A549 (cell line): ENCODE measurements at regions not wholly inside any gene's neighbourhood (a gene's known extent, or its start where the extent isn't known, plus 50 kb on each side); places are given as distances from the start of the nearest gene placed in this dataset.

Experiments used
- ATAC-seq, 2 experiments: fragments of 200-7000 bp in 1 of 2; fragments of >200 bp in 1 of 2; cut with Nextera tagmentation in 1 of 2; cut with Tn5 transposase in 1 of 2; 3 replicates each; pipeline versions ENCODE4 v1.8.0 to v1.9.1; 2018 to 2020; ENCODE audit warnings: mild to moderate bottlenecking in 1 of 2, moderate library complexity in 1 of 2
- CTCF ChIA-PET: fragments of 300-600 bp; sonication (Branson Sonifier 250); formaldehyde crosslinking; extraction: SDS; loops from one replicate; lab custom pipeline; 2021; ENCODE audit warnings: antibody characterized with exemption, inconsistent platforms; lab: Yijun Ruan, JAX
- POLR2A ChIA-PET: fragments of 350-600 bp; formaldehyde crosslinking; extraction: SDS; loops from one replicate; lab custom pipeline; 2021; ENCODE audit warnings: antibody characterized with exemption, inconsistent platforms; lab: Yijun Ruan, JAX
- DNase-seq, 2 experiments: peaks; one replicate each; pipeline versions ENCODE4 v3.0.0 to v3.0.0-alpha.2; 2011 to 2016; ENCODE audit warnings: low read depth in 1 of 2, low spot score in 1 of 2
- FAIRE-seq: peaks from 2 replicates; lab custom pipeline; 2011; peaks lifted over from hg19 to GRCh38; lab: Jason Lieb, UNC
- H3K27ac ChIP-seq, 2 experiments: fragments of >200 bp; sonication (Bioruptor Twin); formaldehyde crosslinking; 3 replicates each; pipeline ENCODE4 v1.5.1; 2016 to 2017
- H3K4me1 ChIP-seq: fragments of >200 bp; sonication (Bioruptor Twin); formaldehyde crosslinking; 3 replicates; pipeline ENCODE4 v1.6.1; 2016
- H3K4me2 ChIP-seq: fragments of >200 bp; sonication (Bioruptor Twin); formaldehyde crosslinking; 3 replicates; pipeline ENCODE4 v1.6.1; 2016
- H3K4me3 ChIP-seq: fragments of >200 bp; sonication (Bioruptor Twin); formaldehyde crosslinking; 3 replicates; pipeline ENCODE4 v1.5.1; 2016
- H3K9me3 ChIP-seq: fragments of >200 bp; sonication (Bioruptor Twin); formaldehyde crosslinking; 3 replicates; pipeline ENCODE4 v1.6.1; 2016
- BCL3 ChIP-seq: fragments of >200 bp; sonication (Bioruptor Twin); formaldehyde crosslinking; IDR thresholded peaks from 3 replicates; pipeline ENCODE4 v1.6.1; 2016
- BHLHE40 ChIP-seq: IDR thresholded peaks from 2 replicates; pipeline ENCODE4 v1.6.1; 2012; ENCODE audit warnings: low read depth, low read length, inconsistent platforms
- CBX2 ChIP-seq: fragments of 200-600 bp; sonication (generic); IDR thresholded peaks from 2 replicates; pipeline ENCODE4 v1.6.1; 2016; ENCODE audit warnings: low read depth, mild to moderate bottlenecking, borderline replicate concordance
- CEBPB ChIP-seq, 2 experiments: fragments of >200 bp in 1 of 2; sonication (Bioruptor Twin) in 1 of 2; formaldehyde crosslinking in 1 of 2; IDR thresholded peaks; 2 replicates each; pipeline ENCODE4 v1.6.1; 2012 to 2016
- CHD2 ChIP-seq: fragments of 150-350 bp; IDR thresholded peaks from 2 replicates; pipeline ENCODE4 v1.6.1; 2014; ENCODE audit warnings: low read length; ENCODE audit not compliant: partially characterized antibody
- EP300 ChIP-seq, 2 experiments: fragments of >200 bp; sonication (Bioruptor Twin); formaldehyde crosslinking; IDR thresholded peaks; 2 replicates in 1 of 2; 3 replicates in 1 of 2; pipeline ENCODE4 v1.6.1; 2016 to 2017
- FOSB ChIP-seq: fragments of 250-450 bp; sonication (Bioruptor Pico); IDR thresholded peaks from 2 replicates; pipeline ENCODE4 v1.5.0; 2020; ENCODE audit warnings: mild to moderate bottlenecking, moderate library complexity
- FOXS1 ChIP-seq: fragments of 250-450 bp; sonication (Bioruptor Pico); IDR thresholded peaks from 2 replicates; pipeline ENCODE4 v1.5.0; 2020; ENCODE audit warnings: mild to moderate bottlenecking, moderate library complexity
- GATA3 ChIP-seq: IDR thresholded peaks from 2 replicates; pipeline ENCODE4 v1.6.1; 2012; ENCODE audit warnings: borderline replicate concordance
- HEYL ChIP-seq: fragments of 250-450 bp; sonication (Bioruptor Pico); IDR thresholded peaks from 2 replicates; pipeline ENCODE4 v1.8.0; 2021; ENCODE audit warnings: mild to moderate bottlenecking, moderate library complexity
- HMGXB4 ChIP-seq: fragments of 250-450 bp; sonication (Bioruptor Pico); IDR thresholded peaks from 2 replicates; pipeline ENCODE4 v1.5.0; 2021; ENCODE audit warnings: mild to moderate bottlenecking, moderate library complexity, borderline replicate concordance
- HOXA7 ChIP-seq: fragments of 250-450 bp; sonication (Bioruptor Pico); IDR thresholded peaks from 2 replicates; pipeline ENCODE4 v1.5.0; 2020; ENCODE audit warnings: mild to moderate bottlenecking, moderate library complexity
- JUNB ChIP-seq: fragments of >200 bp; sonication (Bioruptor Twin); formaldehyde crosslinking; IDR thresholded peaks from 2 replicates; pipeline ENCODE4 v1.6.1; 2016
- KDM1A ChIP-seq: fragments of 200-600 bp; sonication (generic); IDR thresholded peaks from 2 replicates; pipeline ENCODE4 v1.6.1; 2016; ENCODE audit warnings: low read depth, mild to moderate bottlenecking
- NR3C1 ChIP-seq: fragments of >200 bp; sonication (Bioruptor Twin); formaldehyde crosslinking; IDR thresholded peaks from 3 replicates; pipeline ENCODE4 v1.6.1; 2017
- PBX3 ChIP-seq: IDR thresholded peaks from 2 replicates; pipeline ENCODE4 v1.6.1; 2012
- POLR2A ChIP-seq: IDR thresholded peaks from 2 replicates; pipeline ENCODE4 v1.6.1; 2012; ENCODE audit warnings: mild to moderate bottlenecking, low read length
- POLR2AphosphoS2 ChIP-seq: conservative IDR thresholded peaks from 2 replicates; pipeline ENCODE4 v1.6.1; 2012; ENCODE audit warnings: low read length, improper control_type of control experiment, inconsistent platforms
- RAD21 ChIP-seq, 2 experiments: fragments of >200 bp in 1 of 2; sonication (Bioruptor Twin) in 1 of 2; formaldehyde crosslinking in 1 of 2; IDR thresholded peaks in 1 of 2; conservative IDR thresholded peaks in 1 of 2; 2 replicates in 1 of 2; 3 replicates in 1 of 2; pipeline ENCODE4 v1.6.1; 2012 to 2018; ENCODE audit warnings: inconsistent platforms in 1 of 2
- RARB ChIP-seq: fragments of 250-450 bp; sonication (Bioruptor Pico); IDR thresholded peaks from 2 replicates; pipeline ENCODE4 v1.8.0; 2021; ENCODE audit warnings: mild to moderate bottlenecking, moderate library complexity
- RFX5 ChIP-seq: fragments of 450-650 bp; IDR thresholded peaks from 2 replicates; pipeline ENCODE4 v1.7.1; 2014; ENCODE audit warnings: antibody characterized with exemption, mild to moderate bottlenecking, moderate library complexity
- SREBF2 ChIP-seq: fragments of 450-650 bp; IDR thresholded peaks from 2 replicates; pipeline ENCODE4 v1.6.1; 2014; ENCODE audit warnings: mild to moderate bottlenecking, moderate library complexity
- TP53 ChIP-seq: fragments of 250-450 bp; sonication (Bioruptor Pico); IDR thresholded peaks from 2 replicates; pipeline ENCODE4 v1.5.0; 2021; ENCODE audit warnings: mild to moderate bottlenecking, moderate library complexity
- ZC3H11A ChIP-seq: fragments of 450-650 bp; IDR thresholded peaks from 2 replicates; pipeline ENCODE4 v1.6.1; 2014; ENCODE audit warnings: antibody characterized with exemption, mild to moderate bottlenecking
- ZFP36 ChIP-seq: fragments of 450-650 bp; IDR thresholded peaks from 2 replicates; pipeline ENCODE4 v1.6.1; 2014; ENCODE audit warnings: borderline replicate concordance; ENCODE audit not compliant: partially characterized antibody
- WGBS: methylation state at CpG from one replicate; pipeline ENCODE4 v1.1.6; 2017; ENCODE audit errors: missing lambda C conversion rate; 5-methylcytosine and 5-hydroxymethylcytosine counted together
- TF ChIP-seq, protein P1 (sequence below): fragments of 150-350 bp; IDR thresholded peaks from 2 replicates; pipeline ENCODE4 v1.6.1; 2014; ENCODE audit warnings: low read depth, mild to moderate bottlenecking, low read length
- TF ChIP-seq, protein P2 (sequence below): IDR thresholded peaks from 2 replicates; pipeline ENCODE4 v1.6.1; 2012; ENCODE audit warnings: low read depth, borderline replicate concordance
- TF ChIP-seq, protein P3 (sequence below): fragments of 450-650 bp; IDR thresholded peaks from 2 replicates; pipeline ENCODE4 v1.6.1; 2014; ENCODE audit warnings: antibody characterized with exemption

DNA sequence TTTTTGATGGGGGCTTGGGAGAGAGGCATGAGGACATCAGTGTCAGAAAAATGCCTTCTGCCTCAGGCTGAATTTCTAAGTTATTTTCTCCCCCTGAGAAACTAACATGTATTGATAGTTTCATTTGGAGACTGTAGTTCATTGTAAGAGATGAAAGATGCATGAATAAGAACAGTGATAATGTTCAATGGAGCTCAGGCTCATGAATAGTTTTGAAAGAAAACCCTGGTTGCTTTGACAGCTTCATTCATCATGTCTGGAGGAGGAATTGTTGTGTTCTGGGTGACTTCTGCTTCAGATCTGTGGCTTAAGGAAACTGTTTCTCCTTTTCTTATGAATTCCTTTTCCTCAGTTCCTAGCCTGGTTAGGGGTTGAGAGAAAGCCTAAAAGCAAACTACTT is 204.0 kb upstream of the LRRC3B start:
- Histone ChIP-seq H3K9me3 (no peaks in the 10 kb centered on the region), H3K4me3 (no peak overlapping the region), H3K4me2 (no peak overlapping the region), H3K27ac (no peak overlapping the region), H3K4me1 (no peaks in the 10 kb centered on the region)
- CTCF ChIA-PET = no interaction called here
- ATAC-seq (no peak), FAIRE-seq (no peak), DNase-seq (no peak)
- no peak for TF ChIP-seq RAD21 (conservative IDR thresholded peaks at IDR 0.05 in 1 of 2, IDR thresholded peaks at IDR 0.05 in 1 of 2)
- TF ChIP-seq HEYL (CRISPR knock-in tag) = no peak
- no peak for TF ChIP-seq BHLHE40
- no peak for TF ChIP-seq CEBPB (IDR thresholded peaks at IDR 0.05)
- TF ChIP-seq CBX2 = no peak
- TF ChIP-seq RFX5 = no peak
- TF ChIP-seq, protein P1, sequence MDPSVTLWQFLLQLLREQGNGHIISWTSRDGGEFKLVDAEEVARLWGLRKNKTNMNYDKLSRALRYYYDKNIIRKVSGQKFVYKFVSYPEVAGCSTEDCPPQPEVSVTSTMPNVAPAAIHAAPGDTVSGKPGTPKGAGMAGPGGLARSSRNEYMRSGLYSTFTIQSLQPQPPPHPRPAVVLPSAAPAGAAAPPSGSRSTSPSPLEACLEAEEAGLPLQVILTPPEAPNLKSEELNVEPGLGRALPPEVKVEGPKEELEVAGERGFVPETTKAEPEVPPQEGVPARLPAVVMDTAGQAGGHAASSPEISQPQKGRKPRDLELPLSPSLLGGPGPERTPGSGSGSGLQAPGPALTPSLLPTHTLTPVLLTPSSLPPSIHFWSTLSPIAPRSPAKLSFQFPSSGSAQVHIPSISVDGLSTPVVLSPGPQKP = no peak
- no peak for TF ChIP-seq POLR2AphosphoS2
- POLR2A ChIA-PET = no interaction called here

- no peak for FAIRE-seq
- no peaks in the 10 kb centered on the region for H3K4me1 ChIP-seq
- WGBS = 6% methylated on average over 2 of the region's 2 CpGs
- no peak for TF ChIP-seq JUNB
- no peak for TF ChIP-seq BHLHE40
- no peak for TF ChIP-seq FOXS1 (CRISPR knock-in tag)
- no peak for TF ChIP-seq ZC3H11A
- TF ChIP-seq SREBF2 = no peak
- TF ChIP-seq FOSB (CRISPR knock-in tag) = no peak
- TF ChIP-seq, protein P2, sequence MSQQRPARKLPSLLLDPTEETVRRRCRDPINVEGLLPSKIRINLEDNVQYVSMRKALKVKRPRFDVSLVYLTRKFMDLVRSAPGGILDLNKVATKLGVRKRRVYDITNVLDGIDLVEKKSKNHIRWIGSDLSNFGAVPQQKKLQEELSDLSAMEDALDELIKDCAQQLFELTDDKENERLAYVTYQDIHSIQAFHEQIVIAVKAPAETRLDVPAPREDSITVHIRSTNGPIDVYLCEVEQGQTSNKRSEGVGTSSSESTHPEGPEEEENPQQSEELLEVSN = no peak
- no peak overlapping the region for H3K27ac ChIP-seq
- no peak overlapping the region for H3K4me3 ChIP-seq
- ChIA-PET CTCF (no interaction called here), POLR2A (no interaction called here)
- DNase-seq = no peak
- no peak overlapping the region for H3K4me2 ChIP-seq
- no peak for ATAC-seq
- H3K9me3 ChIP-seq = no peaks in the 10 kb centered on the region
Observed at GRCh38 chr3:26422415-26422814, 200.2 kb upstream of the LRRC3B start.

GRCh38 chr3:26425076-26425475 is 197.5 kb upstream of the LRRC3B start:
- no peak overlapping the region for H3K4me3 ChIP-seq
- DNase-seq (no peak), FAIRE-seq (no peak), ATAC-seq (no peak)
- H3K27ac ChIP-seq = no peak overlapping the region
- no peaks in the 10 kb centered on the region for H3K4me1 ChIP-seq
- POLR2A ChIA-PET = no interaction called here
- no peaks in the 10 kb centered on the region for H3K9me3 ChIP-seq
- no peak overlapping the region for H3K4me2 ChIP-seq
- 8% methylated on average over 3 of the region's 3 CpGs for WGBS
- CTCF ChIA-PET = no interaction called here
- TF ChIP-seq, protein P3, sequence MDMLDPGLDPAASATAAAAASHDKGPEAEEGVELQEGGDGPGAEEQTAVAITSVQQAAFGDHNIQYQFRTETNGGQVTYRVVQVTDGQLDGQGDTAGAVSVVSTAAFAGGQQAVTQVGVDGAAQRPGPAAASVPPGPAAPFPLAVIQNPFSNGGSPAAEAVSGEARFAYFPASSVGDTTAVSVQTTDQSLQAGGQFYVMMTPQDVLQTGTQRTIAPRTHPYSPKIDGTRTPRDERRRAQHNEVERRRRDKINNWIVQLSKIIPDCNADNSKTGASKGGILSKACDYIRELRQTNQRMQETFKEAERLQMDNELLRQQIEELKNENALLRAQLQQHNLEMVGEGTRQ = no peak
- no peak for TF ChIP-seq FOSB (CRISPR knock-in tag)
- TF ChIP-seq RARB (CRISPR knock-in tag) = no peak
- TF ChIP-seq TP53 (CRISPR knock-in tag) = no peak
- no peak for TF ChIP-seq NR3C1
- no peak for TF ChIP-seq CHD2
- TF ChIP-seq GATA3 = no peak
- no peak for TF ChIP-seq EP300 (IDR thresholded peaks at IDR 0.05)
- no peak for TF ChIP-seq HOXA7 (CRISPR knock-in tag)
- no peak for TF ChIP-seq PBX3
- TF ChIP-seq KDM1A = no peak
- TF ChIP-seq POLR2A = no peak
- TF ChIP-seq HMGXB4 (CRISPR knock-in tag) = no peak
- no peak for TF ChIP-seq BCL3
- TF ChIP-seq ZFP36 = no peak
- no peak for TF ChIP-seq CEBPB (IDR thresholded peaks at IDR 0.05)
- TF ChIP-seq, protein P1 = no peak
- no peak for TF ChIP-seq POLR2AphosphoS2
- TF ChIP-seq JUNB = no peak
